HG03060 (cell line): ENCODE measurements at regions not wholly inside any gene's neighbourhood (a gene's known extent, or its start where the extent isn't known, plus 50 kb on each side); places are given as distances from the start of the nearest gene placed in this dataset.

Experiments used
- ATAC-seq: cut with Tn5 transposase; IDR thresholded peaks from one replicate; pipeline ENCODE4 v1.9.1; 2021; ENCODE audit warnings: low read depth, moderate number of reproducible peaks; ENCODE audit not compliant: unreplicated experiment

GRCh38 chr9:87084407-87084806 is 137.1 kb upstream of the GAS1 start:
- no peak for ATAC-seq

- ATAC-seq = no peak
Observed at GRCh38 chr9:87085073-87085472, 137.8 kb upstream of the GAS1 start.

- ATAC-seq = no peak
Observed at GRCh38 chr9:87085521-87085920, 138.2 kb upstream of the GAS1 start.

- ATAC-seq = no peak
Observed at GRCh38 chr9:87086221-87086818, 139.0 kb upstream of the GAS1 start.

GRCh38 chr9:87087197-87087596 is 139.9 kb upstream of the GAS1 start:
- ATAC-seq = no peak

- no peak for ATAC-seq
Observed at GRCh38 chr9:87088192-87088591, 140.9 kb upstream of the GAS1 start.

GRCh38 chr9:87088621-87089365 is 141.5 kb upstream of the GAS1 start:
- ATAC-seq = no peak

GRCh38 chr9:87089506-87089905 is 142.2 kb upstream of the GAS1 start:
- ATAC-seq = no peak

GRCh38 chr9:87089929-87090328 is 142.6 kb upstream of the GAS1 start:
- ATAC-seq = no peak

GRCh38 chr9:87093777-87094176 is 146.5 kb upstream of the GAS1 start:
- ATAC-seq = no peak

- no peak for ATAC-seq
Observed at GRCh38 chr9:87095951-87096350, 148.6 kb upstream of the GAS1 start.

GRCh38 chr9:87096506-87096905 is 149.2 kb upstream of the GAS1 start:
- no peak for ATAC-seq

- no peak for ATAC-seq
Observed at GRCh38 chr9:87097238-87097637, 149.9 kb upstream of the GAS1 start.

GRCh38 chr9:87099407-87099806 is 152.1 kb upstream of the GAS1 start:
- no peak for ATAC-seq

GRCh38 chr9:87100001-87100400 is 152.7 kb upstream of the GAS1 start:
- no peak for ATAC-seq

- ATAC-seq = no peak
Observed at GRCh38 chr9:87102126-87102525, 154.8 kb upstream of the GAS1 start.

- no peak for ATAC-seq
Observed at GRCh38 chr9:87107072-87107471, 159.8 kb upstream of the GAS1 start.

- no peak for ATAC-seq
Observed at GRCh38 chr9:87108661-87109060, 161.4 kb upstream of the GAS1 start.

GRCh38 chr9:87109231-87109631 is 161.9 kb upstream of the GAS1 start:
- ATAC-seq = no peak

GRCh38 chr9:87109851-87110250 is 162.5 kb upstream of the GAS1 start:
- no peak for ATAC-seq

GRCh38 chr9:87111010-87111409 is 163.7 kb upstream of the GAS1 start:
- ATAC-seq = no peak

GRCh38 chr9:87112656-87113055 is 165.3 kb upstream of the GAS1 start:
- no peak for ATAC-seq
